AML-193 (cell line): ENCODE measurements at regions not wholly inside any gene's neighbourhood (a gene's known extent, or its start where the extent isn't known, plus 50 kb on each side); places are given as distances from the start of the nearest gene placed in this dataset.

ENCODE experiments used
- DNase-seq, 2 experiments: peaks; one replicate each; lab custom pipeline; 2025; lab: John Stamatoyannopoulos, UW

DNA sequence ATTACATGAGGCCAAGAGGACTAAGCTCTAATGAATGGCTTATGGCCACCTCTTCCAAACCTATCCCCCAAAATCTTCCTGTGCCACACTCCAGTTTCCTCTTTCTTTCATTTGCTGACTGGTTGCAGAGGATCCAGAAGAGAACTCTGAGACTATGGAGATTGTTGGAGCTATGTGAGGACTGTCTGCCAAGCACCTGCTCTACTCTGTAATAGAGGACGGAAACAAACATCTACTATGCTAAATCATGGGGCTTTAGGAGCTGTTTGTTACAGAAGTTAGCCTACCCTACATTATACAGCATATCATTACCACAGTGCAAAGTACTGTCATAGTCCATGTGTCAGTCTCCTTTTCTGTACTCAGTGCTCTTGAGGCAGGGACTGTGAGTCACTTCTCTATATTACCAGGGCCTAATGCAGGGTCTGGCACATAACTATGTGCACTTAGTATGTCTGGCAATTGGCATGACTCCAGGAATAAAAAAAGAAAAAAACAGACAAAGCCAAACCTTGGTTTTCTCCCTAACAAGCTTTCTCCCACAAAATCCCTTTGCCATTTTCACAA lies 95.1 kb downstream of the RPAP3 start:
- DNase-seq = no peak

GRCh38 chr12:47609806-47610205 lies 96.0 kb downstream of the RPAP3 start:
- DNase-seq = no peak

DNA sequence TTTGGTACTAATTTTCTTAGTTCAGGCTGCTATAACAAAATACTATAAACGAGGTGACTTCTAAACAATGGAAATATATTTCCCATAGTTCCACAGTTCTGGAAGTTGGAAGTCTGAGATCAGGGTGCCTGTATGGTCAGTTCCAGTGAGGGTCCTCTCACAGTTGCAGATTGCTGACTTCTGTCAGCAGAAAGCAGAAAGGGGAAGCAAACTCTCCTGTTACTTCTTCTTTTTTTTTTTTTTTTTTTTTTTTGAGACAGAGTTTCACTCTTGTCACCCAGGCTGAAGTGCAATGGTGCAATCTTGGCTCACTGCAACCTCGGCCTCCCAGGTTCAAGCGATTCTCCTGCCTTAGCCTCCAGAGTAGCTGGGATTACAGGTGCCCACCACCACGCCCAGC lies 97.2 kb downstream of the RPAP3 start:
- peak; percentile 45 to 57 for DNase-seq

- DNase-seq = no peak
Observed at GRCh38 chr12:47604221-47604873, 101.5 kb downstream of the RPAP3 start.

DNA sequence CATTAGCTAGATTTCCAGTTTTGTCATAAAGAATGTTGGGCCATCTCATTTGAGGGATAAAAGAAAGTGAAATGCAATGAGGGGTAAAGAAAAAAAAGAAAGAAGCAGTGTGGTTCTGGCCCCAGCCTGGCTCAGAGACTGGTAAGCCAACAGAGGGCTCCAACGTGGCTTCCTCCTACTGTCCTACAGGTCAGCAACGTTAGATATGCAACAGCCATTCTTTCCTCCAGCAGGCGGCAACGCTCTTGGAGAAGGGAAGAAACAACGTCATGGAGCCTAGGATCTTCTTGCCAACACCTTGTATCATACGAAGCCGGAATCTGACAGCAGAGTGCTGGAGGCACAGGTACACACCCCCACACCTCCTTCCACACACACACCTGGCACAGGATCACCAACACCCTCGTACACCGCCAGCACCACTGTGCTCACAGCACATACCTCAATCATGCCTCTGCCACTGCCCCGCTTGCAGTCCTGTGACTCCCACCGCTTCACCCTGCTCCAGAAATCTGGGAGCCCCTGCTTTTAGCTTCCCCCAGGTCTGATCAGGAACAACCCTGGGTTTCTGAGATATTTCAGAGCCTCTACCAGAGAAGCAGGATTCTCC lies 102.8 kb downstream of the RPAP3 start:
- DNase-seq = no peak

- no peak for DNase-seq
Observed at GRCh38 chr12:47602325-47602724, 103.5 kb downstream of the RPAP3 start.

DNA sequence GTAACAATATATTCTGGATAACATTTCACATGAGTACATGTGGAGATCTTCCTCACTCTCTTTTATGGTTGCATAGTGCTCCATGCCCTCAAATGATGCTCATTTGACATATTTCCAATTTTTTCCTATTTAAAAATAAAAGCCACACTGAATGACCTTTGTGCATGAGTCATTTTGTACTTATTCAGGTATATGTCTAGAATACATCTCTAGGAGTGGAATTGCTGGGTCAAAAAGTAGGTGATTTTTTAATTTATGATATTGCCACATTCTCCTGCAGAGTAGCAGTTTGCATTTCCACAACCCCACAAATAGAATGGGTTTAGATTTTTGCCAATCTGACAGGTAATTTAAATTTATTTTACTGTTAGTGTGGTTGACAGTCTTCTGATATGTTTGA lies 104.8 kb downstream of the RPAP3 start:
- DNase-seq = no peak

DNA sequence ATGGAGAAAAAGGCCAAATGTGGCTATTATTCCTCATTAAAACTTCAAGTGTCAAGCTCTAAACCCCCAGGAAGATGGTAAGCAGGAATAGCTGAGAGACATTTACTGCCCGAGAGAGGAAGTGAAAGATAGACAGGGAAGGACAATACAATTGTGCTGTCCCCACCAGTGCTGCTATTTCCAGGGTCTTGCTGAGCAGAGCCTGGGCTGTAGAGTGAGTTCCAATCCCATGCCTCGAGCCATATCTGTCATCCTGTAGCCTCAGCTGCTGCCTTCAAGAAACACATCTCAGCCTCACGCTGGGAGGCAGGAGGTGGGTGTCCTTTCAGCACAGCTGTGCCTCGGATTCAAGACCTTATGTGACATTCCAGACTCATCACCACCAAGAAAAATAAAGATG lies 114.0 kb downstream of the RPAP3 start:
- DNase-seq = no peak

DNA sequence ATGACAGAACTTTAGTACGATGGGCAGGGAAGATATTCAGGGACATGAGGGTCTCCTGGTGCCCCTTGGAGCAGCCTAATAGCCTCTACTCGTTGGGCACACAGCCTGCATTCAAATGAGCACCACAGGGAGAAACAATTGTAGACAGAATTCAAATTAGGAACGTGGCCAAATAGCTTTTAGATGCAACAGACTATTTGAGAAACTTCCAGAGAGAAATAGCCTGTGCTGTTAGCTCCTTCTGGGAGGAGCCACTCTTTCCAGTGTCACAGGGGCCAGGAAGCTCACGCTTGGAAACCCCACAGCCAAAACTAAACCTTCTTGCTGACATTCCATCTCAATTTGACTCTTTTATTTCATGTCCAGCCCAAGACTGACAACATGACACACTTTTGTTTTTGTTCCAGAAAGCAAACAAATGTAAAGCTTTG lies 114.5 kb downstream of the RPAP3 start:
- no peak for DNase-seq

GRCh38 chr12:47590771-47591360 lies 115.0 kb downstream of the RPAP3 start:
- no peak for DNase-seq

DNA sequence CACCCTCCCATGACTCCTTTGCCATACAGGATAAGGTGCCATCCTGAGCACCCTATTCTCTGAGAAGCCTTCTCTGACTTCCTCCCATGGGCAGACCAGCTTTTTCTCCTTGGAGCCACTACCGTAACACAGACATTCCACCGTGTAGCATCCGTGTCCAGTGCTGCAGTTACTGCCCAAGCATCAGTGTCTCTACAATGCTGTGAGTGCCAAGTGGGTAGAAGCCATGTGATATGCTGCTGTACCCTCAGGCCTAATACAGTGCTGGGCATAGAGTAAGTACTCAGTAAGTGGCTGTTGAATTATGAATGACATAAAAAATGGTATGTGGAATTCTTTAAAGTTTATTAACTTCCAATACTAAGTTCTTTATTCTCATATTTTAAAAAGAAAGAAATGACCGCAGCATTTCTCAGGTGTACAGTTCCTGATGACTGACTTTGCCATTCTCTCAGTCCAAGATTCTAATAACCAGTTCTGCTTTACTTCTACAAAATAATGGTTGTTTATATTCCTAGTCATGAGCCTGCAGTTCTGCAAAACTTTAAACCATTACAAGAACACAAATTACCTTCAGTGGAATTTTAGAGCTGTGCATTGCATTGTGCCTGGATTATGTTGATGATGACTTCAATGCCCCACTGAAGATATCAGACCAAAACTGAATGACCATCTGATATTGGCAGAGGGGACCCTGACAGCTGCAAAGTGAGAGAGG lies 118.7 kb downstream of the RPAP3 start:
- no peak for DNase-seq

DNA sequence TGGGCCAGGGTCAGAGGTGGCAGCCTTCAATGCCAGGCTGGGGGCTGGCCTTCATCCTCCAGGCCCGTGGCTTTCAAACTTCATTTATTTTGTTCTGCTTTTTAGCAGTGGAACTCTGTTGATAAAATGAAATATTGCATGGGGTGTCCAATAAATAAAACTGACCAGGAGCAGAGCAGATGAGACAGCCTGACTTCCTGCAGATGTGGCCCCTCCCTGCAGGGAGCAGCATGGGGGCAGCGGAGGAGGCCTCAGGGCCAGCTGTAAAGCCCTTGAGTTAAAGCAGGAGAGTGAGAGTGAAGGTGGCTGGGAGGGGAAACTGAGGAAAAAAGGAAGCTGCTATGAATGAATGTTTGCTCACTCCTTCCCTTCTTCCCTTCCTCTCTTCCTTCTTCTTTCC lies 120.3 kb downstream of the RPAP3 start:
- DNase-seq = no peak

DNA sequence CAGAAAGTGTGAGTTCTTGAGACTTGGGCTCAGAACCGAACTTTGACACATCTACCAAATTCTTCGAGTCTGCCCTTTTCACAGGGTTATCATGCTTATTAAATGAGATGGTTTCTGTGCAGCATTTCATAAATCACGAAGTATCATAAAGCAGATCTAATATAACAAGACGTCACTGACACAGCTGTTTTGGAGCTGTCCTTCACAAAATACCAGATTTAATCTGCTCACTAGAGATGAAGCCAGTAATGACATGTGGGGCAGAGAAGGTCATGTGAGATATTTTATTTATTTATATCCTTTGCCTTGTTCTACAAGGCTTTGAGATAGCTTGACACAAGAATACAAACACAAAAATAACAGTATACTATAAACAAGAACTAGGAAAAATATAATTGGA lies 127.0 kb downstream of the RPAP3 start:
- no peak for DNase-seq

- DNase-seq = no peak
Observed at GRCh38 chr12:47577206-47577989, 128.4 kb downstream of the RPAP3 start.

- no peak for DNase-seq
Observed at GRCh38 chr12:47576289-47576945, 129.4 kb downstream of the RPAP3 start.

DNA sequence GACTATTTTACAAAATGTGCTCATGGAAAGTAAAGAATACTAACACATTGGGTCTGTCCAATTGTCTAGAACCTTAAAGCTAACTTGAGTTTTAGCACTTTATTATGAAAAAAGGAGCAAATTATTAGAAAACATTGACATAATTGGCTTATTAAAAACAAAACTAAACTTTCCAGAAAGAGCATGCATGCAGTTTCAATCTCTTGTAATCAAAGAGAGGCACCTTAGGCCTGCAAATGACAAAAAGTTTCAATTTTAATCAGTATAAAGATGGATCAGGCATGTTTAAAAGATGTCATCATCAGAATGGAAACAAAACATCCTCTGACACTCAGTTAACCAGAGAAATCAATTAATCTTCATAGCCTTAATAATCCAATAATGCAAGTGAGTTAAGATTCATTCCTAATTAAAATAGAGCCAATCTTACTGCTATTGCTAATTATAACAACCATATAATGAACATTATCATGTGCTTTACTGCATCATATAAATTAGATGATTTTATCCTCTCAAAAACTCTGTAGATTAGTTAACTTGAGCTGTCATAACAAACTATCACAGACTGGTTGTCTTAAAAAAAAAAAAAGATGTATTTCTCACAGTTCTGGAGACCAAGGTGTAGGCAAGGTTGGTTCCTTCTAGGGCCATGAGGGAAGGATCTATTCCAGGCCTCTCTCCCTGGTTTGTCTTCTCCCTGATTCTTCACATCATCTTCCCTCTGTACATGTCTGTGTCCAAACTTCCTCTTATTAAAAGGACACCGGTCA lies 131.4 kb downstream of the RPAP3 start:
- no peak for DNase-seq

GRCh38 chr12:47573146-47573659 lies 132.6 kb downstream of the RPAP3 start:
- no peak for DNase-seq

- DNase-seq = no peak
Observed at GRCh38 chr12:47570151-47570550, 135.7 kb downstream of the RPAP3 start.

DNA sequence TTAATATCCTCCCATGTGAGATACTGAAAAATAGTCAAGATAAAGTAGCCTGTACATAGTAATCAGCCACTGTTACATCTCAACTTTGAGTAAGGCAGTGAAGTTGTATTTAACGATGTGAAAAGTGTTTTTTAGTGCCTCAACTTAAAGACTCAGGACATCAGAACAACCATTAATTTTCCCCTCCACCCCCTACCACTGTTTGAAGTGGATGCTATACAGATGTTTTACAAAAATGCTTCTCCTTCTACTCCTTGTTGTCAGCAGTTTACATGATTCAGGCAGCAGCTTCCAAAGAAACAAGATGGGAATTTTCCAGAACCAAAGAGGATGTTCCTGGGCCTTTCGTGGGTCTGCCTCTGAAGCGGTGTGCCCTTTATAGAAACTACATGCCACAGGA lies 143.6 kb downstream of the RPAP3 start:
- no peak for DNase-seq

DNA sequence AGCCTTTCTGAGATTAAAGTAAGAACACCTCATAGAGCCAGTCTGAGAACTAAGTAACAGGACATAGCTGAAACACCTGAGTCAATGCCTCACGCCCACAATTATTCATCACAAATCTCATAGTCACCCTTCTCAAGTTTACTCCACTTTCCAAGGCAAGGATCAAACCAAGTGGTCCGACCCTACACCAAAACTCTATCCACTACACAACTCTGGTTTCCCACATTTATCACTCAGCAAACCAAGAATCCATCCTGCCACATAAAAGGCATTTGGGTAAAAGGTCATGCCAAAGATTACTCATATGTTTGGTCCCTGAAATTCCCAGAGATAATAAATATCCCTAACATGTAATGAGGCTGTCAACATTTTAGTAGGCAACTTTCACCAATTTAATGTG lies 144.1 kb downstream of the RPAP3 start:
- DNase-seq = no peak
